NK-92 treated with Interleukin-12 subunit alpha and Interleukin-12 subunit beta, amount 100 ng/mL, for 24 hours (cell line): ENCODE measurements at regions not wholly inside any gene's neighbourhood (a gene's known extent, or its start where the extent isn't known, plus 50 kb on each side); places are given as distances from the start of the nearest gene placed in this dataset.
"Not testable (repeated sequence)": the region's sequence is repeated elsewhere in the genome, so short reads cannot be mapped to it uniquely, and the experiment has no call there.

Experiments used
- DNase-seq: peaks from one replicate; lab custom pipeline; 2025; lab: John Stamatoyannopoulos, UW

- DNase-seq: no peak
Measured at GRCh38 chr5:4018007-4018406, 422.4 kb downstream of the IRX1 start.

DNA sequence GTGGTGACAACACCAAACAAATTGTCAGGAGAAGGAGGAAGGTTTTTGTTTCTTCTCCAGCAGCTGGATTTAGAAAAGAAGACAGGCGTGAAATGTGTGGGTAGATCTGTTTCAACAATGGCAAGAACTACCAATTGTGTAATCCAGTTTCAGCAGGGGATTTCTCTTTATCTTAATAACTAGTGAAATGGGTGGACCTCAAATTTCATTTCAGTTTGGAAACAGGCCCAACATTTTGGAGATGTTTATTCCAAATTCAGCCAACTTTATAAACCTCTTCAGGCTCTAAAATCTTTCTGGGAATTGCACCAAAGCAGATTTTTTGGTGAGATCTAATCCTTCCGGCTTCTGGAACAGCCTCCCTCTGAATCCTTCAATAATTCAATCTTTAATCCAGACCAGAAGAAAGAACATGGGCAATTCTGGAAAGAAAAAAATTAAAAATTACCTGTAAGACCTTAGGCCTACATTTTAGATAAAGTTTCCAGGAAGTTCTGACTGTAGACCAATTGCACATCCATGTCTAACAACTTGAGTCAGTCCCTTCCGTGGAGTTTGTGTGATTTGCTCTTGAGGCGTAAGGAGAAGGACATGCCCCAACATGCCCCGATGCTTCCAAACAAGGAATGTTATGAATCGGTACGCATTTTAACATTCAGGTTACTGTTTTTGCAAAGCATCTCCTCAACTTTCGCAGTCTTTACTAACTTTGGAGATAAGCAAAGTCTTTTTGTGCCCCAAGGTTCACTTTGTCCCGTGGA lies 423.6 kb downstream of the IRX1 start:
- DNase-seq: no peak

DNA sequence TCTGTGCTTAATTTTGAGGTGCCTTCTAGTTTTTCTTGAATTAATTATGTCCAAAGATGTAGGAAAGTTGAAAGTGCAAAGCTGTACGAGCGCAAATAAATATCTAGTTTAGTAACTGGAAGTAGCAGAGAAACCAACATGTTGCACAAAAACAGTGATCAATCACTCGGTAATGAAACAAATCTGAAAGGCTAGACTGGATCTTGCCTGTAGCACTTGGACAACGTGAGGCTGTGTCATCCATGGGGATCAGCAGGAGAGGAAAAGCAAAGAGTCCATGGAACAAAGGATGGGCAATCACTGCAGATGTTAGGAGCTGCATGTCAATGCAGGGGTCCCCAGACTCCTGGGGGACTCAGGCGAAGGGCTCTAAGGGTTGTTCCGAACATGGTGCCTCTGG lies 424.2 kb downstream of the IRX1 start:
- DNase-seq: no peak

DNA sequence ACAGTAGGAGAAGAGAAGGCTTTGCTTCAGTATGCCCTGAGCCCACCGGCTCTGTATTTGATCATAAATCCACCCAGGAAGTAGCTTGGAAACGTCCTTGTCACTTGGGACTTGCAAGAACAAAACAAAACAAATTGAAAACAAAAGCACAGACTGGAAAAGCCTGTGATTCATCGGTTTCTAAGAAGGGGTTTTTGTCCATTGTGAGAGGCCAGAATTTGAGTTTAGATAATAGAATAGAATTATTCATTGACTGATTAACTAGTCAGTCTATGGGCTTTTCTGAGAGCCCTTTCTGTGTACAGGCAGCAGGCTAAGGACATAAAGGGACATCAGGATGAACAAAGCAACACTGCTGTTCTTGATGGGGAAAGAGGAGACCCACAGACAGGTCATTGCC lies 424.8 kb downstream of the IRX1 start:
- no peak for DNase-seq

DNA sequence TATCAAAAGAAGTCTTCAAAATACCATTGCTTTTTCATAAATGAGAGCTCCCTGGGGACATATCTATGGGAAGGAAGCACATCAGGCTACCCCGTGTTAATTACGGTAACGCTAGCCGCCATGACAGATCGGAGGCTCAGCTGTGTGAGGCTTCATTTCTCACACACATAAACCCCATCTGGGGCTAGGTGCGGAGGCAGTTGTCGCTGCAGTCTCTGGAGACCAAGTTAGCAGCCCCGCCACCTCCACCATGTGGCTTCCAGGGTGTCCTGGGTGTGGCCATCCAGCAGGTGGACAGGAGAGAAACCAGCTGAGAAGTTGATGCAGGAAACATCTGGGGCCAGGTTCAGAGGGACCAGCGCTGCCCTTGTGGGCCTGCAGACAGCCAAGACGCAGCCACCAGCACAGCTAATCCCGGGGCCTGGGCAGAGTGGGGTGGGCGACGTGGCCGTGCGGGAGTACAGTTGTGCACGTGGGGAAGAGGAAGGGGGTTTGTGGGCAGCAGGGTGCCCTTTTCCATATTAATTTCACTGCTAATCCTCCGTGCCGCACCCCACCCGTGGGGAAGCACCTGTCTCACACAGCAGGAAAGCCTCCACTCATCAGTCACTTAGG lies 426.5 kb downstream of the IRX1 start:
- DNase-seq: no peak

GRCh38 chr5:4023091-4023752 lies 427.6 kb downstream of the IRX1 start:
- DNase-seq: no peak

GRCh38 chr5:4023753-4024335 lies 428.2 kb downstream of the IRX1 start:
- no peak for DNase-seq

- no peak for DNase-seq
Measured at GRCh38 chr5:4027088-4027734, 431.6 kb downstream of the IRX1 start.

DNA sequence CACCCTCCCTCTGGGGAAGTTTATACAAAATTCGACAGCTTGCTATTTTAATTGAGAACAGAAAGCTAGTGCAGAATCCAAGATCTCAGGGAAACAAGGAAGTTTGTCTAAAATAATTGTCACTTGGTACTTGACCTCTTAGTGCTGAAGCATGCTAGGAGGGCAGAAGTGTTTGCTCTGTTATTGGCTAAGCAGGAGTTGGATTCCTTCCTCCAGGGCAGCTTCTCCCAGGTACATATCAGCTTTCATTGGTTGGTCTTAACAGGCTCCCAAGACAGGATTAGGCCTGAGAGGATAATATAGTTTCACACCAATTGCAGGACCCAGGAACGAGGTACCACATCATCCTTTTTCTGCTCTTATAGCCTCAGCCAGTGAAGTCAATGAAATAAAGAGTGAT lies 432.8 kb downstream of the IRX1 start:
- no peak for DNase-seq

- not testable (repeated sequence) for DNase-seq
Measured at GRCh38 chr5:4033546-4033945, 437.9 kb downstream of the IRX1 start.

DNA sequence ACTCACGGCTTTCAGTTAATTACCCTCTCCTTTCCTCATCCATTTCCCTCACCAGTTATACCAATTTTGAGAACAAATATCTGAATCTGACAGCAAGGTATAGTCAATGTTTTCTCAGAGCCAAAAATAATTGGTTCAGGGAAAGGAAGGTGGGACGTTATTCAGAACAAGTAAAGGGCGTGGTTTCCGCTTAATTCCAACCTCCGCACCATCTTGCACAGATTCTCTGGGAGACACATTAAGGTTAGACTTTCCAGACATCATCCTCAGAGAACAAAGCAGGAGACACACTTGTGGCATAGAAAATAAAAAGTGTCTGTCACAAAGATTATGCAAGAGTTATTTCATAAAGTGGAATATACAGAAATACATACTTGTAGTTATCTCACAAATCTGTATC lies 441.2 kb downstream of the IRX1 start:
- no peak for DNase-seq

DNA sequence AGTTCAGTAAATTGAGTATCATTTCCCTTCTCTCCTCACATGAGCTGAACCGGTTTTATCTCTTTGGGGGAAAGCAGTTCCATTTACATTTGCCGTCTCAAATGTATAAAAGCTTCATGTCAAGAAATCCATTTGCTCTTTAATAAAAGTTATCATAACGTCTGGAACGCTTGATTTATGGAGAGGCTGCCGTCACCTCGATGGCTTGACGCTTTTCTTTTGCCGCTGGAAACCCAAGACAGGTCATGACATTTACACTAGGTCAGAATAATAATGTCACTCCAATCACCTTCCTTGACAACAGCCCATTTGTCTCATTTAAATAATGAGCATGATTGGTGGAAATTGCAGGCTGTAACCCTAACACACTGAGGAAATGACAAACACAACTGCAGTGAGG lies 443.4 kb downstream of the IRX1 start:
- no peak for DNase-seq

- DNase-seq: no peak
Measured at GRCh38 chr5:4042311-4042710, 446.7 kb downstream of the IRX1 start.

DNA sequence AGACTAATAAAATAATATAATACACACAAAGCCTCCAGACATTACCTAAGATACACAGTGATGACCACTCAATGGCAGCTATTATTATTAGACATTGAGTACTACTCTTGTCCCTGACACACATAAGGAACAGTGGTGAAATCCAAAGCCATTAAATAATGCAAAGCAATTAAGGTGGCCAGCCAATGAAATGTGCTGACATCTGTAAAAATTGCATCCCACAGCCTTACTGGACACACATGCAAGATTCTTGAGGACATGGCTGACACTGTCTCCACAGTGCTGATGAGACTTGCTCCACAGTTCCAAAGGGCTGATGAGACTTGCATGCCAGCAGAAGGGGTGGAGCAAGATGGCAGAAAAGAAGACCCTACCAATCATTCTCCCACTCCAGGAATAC lies 447.5 kb downstream of the IRX1 start:
- DNase-seq: no peak

- DNase-seq: no peak
Measured at GRCh38 chr5:4044881-4045280, 449.2 kb downstream of the IRX1 start.

- DNase-seq: no peak
Measured at GRCh38 chr5:4048398-4048797, 452.8 kb downstream of the IRX1 start.

GRCh38 chr5:4050203-4050602 lies 454.6 kb downstream of the IRX1 start:
- no peak for DNase-seq

DNA sequence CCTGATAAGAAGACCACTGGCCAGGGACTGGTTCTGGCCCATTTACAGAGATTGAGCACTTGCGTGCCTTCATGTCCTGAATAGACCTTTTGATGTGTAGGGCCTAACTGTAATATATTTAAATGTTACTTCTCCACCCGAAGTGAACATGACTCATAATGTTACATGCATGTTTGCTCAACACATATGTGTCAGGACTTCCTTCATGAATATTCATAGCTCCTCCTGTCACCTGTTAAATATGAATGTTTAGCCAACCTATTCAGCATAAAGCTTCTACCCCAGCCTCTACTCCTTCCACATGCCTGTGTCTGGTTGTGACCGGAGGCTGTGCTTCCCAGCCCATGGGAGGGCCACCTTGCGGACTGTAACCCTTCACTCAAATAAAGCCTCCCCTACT lies 457.5 kb downstream of the IRX1 start:
- no peak for DNase-seq

- no peak for DNase-seq
Measured at GRCh38 chr5:4054092-4054491, 458.5 kb downstream of the IRX1 start.

- DNase-seq: no peak
Measured at GRCh38 chr5:4058899-4059298, 463.3 kb downstream of the IRX1 start.

DNA sequence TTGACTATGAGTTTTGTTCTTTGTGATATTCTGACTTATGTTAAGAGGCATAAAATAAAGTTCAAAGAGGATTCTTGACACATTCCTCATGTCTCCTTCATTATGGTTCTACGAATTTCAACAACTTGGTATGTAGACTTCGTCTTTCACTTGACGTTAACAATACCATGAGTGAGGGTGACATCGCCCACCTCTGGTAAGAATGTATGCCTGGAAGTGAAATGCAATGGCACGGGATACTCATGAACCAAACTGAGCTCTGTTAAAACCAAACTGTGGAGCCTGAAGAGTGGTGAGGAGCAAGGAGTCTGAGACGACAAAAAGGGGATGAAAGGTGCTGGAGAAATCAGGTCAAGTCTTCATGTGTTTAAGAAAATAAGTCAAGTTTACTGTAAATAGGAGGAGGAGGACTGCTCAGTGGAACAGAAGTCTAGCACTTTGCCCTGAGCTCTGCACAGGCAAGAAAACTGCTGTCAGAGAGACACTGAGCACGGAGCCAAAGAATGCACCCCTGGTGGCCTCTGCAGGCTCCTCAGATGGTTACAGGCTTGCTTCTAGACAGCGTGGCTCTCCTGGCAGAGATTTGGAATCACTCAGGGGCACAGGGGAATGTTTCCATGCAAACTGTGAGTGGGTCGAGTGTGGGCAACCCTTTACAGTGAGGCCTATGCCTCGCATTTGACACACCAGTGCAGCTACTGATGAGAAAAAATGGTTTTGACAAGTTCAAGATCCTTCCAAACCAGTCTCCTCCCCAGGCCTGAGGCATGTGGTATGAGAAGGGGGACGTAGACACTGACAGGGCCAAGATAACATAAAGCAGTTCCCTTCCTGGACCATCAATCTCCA lies 470.1 kb downstream of the IRX1 start:
- DNase-seq: no peak

- no peak for DNase-seq
Measured at GRCh38 chr5:4068171-4068570, 472.5 kb downstream of the IRX1 start.
